ENCODE measurements at regions not wholly inside any gene's neighbourhood (a gene's known extent, or its start where the extent isn't known, plus 50 kb on each side); places are given as distances from the start of the nearest gene placed in this dataset.
"Not testable (repeated sequence)": the region's sequence is repeated elsewhere in the genome, so short reads cannot be mapped to it uniquely, and the experiment has no call there.

- not testable (repeated sequence) for H3K27me3 Mint-ChIP-seq, ATAC-seq
Measured at GRCh38 chr15:34528055-34528754, 55.2 kb downstream of the GOLGA8B start.

DNA sequence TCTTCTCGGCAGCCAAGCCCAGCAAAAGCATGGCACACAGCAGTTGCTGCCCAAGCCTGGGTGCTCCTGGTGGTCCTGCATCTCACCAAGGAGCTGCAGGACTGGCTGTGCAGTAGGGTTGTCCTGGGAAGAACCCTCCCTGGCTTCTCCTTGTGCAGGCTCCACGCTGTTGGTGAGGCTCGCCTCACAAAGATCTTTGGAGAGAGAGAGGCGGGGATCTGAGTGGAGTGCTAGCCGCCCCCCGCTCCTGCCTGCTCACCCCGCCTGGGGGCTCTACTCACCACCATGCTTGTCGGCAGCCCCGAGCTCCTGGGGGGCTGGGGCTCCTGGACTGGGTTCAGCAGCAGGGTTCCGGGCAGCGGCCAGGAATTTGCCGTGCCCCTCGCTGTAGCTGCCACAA is 55.8 kb downstream of the GOLGA8B start:
- not testable (repeated sequence) for ATAC-seq; H3K4me1 Mint-ChIP-seq; DNase-seq; H3K9me3 Mint-ChIP-seq; H3K36me3 Mint-ChIP-seq (ENCODE audit: low read depth); H3K27me3 Mint-ChIP-seq; H3K27ac Mint-ChIP-seq; H3K4me3 Mint-ChIP-seq

More at GRCh38 chr15:34528055-34528754, 55.2 kb downstream of the GOLGA8B start:
- H3K9me3 Mint-ChIP-seq; H3K27ac Mint-ChIP-seq; DNase-seq; H3K36me3 Mint-ChIP-seq (ENCODE audit: low read depth); H3K4me1 Mint-ChIP-seq; H3K4me3 Mint-ChIP-seq: not testable (repeated sequence)

- H3K4me1 Mint-ChIP-seq; H3K4me3 Mint-ChIP-seq; ATAC-seq; H3K9me3 Mint-ChIP-seq; H3K36me3 Mint-ChIP-seq (ENCODE audit: low read depth); DNase-seq; H3K27ac Mint-ChIP-seq: not testable (repeated sequence)
- peaks cover 11% of the 10 kb centered on the region for H3K27me3 Mint-ChIP-seq
Measured at GRCh38 chr15:34523849-34524248, 59.6 kb downstream of the GOLGA8B start.

DNA sequence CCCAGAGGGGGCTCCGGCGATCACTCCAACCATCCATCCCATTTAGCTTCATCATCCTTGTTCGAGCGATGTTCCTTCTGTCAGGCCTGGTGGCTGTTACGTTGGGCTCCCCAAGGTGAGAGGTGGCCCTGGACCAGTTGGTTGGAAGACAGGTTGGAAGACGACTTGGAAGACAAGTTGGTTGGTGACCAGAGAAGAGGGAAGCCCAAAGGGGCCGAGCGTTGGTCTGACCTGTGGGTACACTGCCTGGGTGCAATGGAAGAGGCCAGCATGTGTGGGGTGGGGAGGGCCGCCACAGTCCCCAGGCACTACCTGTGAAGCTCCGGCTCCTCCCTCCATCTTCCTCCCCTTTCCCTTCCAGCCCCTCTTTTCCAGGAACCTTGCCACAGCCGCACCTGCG is 60.9 kb downstream of the GOLGA8B start:
- H3K9me3 Mint-ChIP-seq; ATAC-seq; H3K4me3 Mint-ChIP-seq; DNase-seq; H3K36me3 Mint-ChIP-seq (ENCODE audit: low read depth); H3K4me1 Mint-ChIP-seq; H3K27ac Mint-ChIP-seq: not testable (repeated sequence)
- peaks cover 11% of the 10 kb centered on the region for H3K27me3 Mint-ChIP-seq

DNA sequence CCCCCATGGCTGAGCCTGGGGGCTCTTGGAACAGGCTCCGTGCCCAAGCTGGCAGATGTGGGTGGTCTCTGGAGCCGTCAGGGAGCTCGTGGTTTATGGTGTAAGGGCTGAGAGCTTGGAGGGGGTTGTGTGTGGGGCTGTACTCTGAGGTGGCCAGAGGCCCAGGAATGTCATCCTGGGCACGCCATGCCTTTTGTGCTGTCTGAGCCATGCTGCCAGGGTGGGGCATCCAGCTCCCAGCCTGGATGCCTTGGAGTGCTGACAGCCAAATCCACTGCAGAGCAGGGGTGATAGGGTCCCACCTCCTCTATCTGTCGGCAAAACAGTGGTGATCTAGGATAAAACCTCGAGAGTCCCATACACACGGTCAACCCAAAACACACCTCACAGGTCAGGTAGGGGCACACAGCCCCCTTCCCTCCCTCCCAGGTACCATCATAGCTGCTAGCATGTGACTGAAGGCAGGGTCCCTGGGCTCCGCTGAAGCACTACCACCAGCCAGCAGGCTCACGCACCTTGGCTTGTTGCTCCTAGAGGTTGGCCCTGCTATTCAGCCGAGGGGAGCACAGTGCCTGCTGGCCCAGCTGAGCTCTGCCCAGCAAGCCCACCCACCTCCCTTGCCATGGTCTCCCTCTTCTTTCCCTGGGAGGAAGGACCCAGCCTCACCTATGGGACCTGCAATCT is 61.5 kb downstream of the GOLGA8B start:
- not testable (repeated sequence) for ATAC-seq; H3K4me3 Mint-ChIP-seq; H3K27ac Mint-ChIP-seq; DNase-seq; H3K36me3 Mint-ChIP-seq (ENCODE audit: low read depth); H3K4me1 Mint-ChIP-seq; H3K9me3 Mint-ChIP-seq
- peaks cover 12% of the 10 kb centered on the region for H3K27me3 Mint-ChIP-seq

- no peak for DNase-seq
- Mint-ChIP-seq H3K9me3 (no peaks in the 10 kb centered on the region), H3K27me3 (peaks cover 24% of the 10 kb centered on the region), H3K4me1 (peaks cover 2% of the 10 kb centered on the region), H3K4me3 (no peak overlapping the region), H3K36me3 (ENCODE audit: low read depth) (no peaks in the 10 kb centered on the region), H3K27ac (no peak overlapping the region)
- no peak for ATAC-seq
Measured at GRCh38 chr15:34520566-34520965, 62.9 kb downstream of the GOLGA8B start.

DNA sequence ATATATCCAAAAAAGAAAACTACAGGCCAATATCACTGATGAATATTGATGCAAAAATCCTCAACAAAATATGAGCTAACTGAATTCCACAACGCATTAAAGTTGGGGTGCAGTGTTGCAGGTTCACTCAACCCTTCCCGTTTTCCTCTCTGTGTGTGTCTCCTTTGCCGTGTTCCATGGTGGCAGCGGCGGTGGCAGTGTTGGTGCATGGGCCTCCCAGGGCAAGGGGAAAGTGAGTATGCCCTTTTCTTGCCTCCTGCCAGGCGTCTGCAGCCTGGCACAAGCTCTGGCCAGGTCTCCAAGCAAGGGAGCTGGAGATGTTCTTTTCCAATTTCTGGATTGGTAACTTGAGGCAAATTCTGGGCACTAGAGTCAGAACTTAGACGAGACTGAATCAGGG is 63.4 kb downstream of the GOLGA8B start:
- DNase-seq; H3K4me1 Mint-ChIP-seq; H3K4me3 Mint-ChIP-seq; H3K36me3 Mint-ChIP-seq (ENCODE audit: low read depth); H3K27ac Mint-ChIP-seq; ATAC-seq; H3K9me3 Mint-ChIP-seq: not testable (repeated sequence)
- H3K27me3 Mint-ChIP-seq, result peaks cover 25% of the 10 kb centered on the region

DNA sequence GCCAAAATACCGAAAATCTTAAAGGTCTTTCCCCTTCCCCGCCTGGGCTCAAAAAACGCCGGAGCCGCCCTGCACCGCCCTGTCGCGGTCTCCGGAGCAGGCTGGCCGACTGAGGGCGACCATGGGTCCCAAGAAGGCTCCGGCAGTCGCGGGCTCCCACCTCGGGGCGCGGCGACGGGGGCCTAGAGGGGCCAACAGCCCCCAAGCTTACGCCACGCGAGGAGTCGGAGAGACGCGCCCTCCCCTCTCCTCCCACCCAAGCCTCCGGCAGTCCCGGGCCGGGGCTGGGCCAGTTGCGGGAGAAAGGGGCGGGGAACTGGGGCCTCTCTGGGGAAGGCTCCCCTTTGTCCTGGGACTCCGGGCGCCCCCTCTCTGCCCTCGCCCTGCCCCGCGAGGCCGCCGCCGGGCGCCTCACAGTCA is 69.2 kb downstream of the GOLGA8B start:
- no peaks in the 10 kb centered on the region for H3K9me3 Mint-ChIP-seq
- ATAC-seq, result peak; percentile 62
- peaks cover 23% of the 10 kb centered on the region for H3K4me1 Mint-ChIP-seq
- no peaks in the 10 kb centered on the region for H3K36me3 Mint-ChIP-seq (ENCODE audit: low read depth)
- no peak overlapping the region for H3K27ac Mint-ChIP-seq
- DNase-seq, result peak; percentile 54
- H3K27me3 Mint-ChIP-seq, result peaks cover 55% of the 10 kb centered on the region
- H3K4me3 Mint-ChIP-seq, result peak overlapping the region; percentile 79

- Mint-ChIP-seq H3K4me1 (peaks cover 23% of the 10 kb centered on the region), H3K9me3 (no peaks in the 10 kb centered on the region), H3K27me3 (peaks cover 61% of the 10 kb centered on the region), H3K27ac (no peak overlapping the region), H3K4me3 (peak overlapping the region; percentile 79), H3K36me3 (ENCODE audit: low read depth) (no peaks in the 10 kb centered on the region)
- DNase-seq, result no peak
- no peak for ATAC-seq
Measured at GRCh38 chr15:34512628-34513027, 70.8 kb downstream of the GOLGA8B start.

DNA sequence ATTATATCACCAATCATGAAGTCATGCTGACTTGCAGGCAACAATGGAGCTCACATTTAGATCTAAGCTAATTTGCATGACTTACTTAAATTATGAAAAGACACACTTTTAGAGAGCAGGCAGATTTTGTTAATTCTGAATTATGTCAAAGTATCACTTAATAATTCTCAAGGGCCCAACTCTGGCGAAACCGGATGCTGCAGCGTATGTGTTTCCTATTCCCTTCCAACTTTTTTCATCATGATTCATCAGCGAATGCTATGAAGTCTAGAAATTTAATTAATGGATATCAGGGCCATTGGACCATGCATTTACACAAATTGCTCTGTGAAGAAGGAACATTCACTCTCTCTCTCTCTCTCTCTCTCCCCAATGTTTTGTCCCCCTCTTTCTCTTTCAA is 63.5 kb upstream of the GOLGA8A start:
- H3K9me3 Mint-ChIP-seq, result no peaks in the 10 kb centered on the region

DNA sequence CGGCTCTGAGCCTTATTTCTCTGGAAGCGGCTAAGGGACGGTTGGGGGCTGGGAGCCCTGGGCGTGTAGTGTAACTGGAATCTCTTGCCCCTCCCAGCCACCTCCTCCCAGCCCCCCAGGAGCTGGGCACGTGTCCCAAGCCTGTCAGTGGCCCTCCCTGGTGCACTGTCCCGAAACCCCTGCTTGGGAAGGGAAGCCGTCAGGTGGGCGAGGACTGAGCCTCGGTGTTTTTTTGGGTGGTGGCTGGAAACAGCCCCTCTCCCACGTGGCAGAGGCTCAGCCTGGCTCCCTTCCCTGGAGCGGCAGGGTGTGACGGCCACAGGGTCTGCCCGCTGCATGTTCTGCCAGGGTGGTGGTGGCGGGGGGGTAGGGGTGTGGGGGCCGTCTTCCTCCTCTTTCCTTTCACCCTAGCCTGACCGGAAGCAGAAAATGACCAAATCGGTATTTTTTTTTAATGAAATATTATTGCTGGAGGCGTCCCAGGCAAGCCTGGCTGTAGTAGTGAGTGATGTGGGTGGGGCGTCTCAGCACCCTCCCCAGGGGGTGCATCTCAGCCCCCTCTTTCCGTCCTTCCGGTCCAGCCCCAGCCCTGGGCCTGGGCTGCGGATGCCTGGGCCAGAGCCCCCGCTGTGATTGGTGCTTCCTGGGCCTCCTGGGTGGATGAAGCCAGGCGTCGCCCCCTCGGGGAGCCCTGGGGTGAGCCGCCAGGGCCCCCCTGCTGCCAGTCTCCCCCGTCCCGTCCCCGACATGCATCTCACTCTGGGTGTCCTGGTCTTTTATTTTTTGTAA is 58.8 kb upstream of the GOLGA8A start:
- H3K36me3 Mint-ChIP-seq (ENCODE audit: low read depth), result peaks cover 4% of the 10 kb centered on the region
- peaks cover 6% of the 10 kb centered on the region for H3K4me1 Mint-ChIP-seq
- no peak for DNase-seq
- peaks cover 5% of the 10 kb centered on the region for H3K9me3 Mint-ChIP-seq
- H3K27ac Mint-ChIP-seq, result no peak overlapping the region
- ATAC-seq, result peak; percentile 20
- H3K4me3 Mint-ChIP-seq, result no peak overlapping the region
- H3K27me3 Mint-ChIP-seq, result peaks cover 67% of the 10 kb centered on the region

More for the DNA sequence above, 63.5 kb upstream of the GOLGA8A start:
- Mint-ChIP-seq H3K27ac (no peak overlapping the region), H3K36me3 (ENCODE audit: low read depth) (no peaks in the 10 kb centered on the region), H3K4me3 (no peak overlapping the region), H3K4me1 (no peaks in the 10 kb centered on the region), H3K27me3 (peaks cover 42% of the 10 kb centered on the region)
- no peak for ATAC-seq
- DNase-seq, result no peak

GRCh38 chr15:34495707-34496106 is 58.1 kb upstream of the GOLGA8A start:
- peaks cover 10% of the 10 kb centered on the region for H3K36me3 Mint-ChIP-seq (ENCODE audit: low read depth)
- H3K4me1 Mint-ChIP-seq, ATAC-seq, H3K27ac Mint-ChIP-seq, H3K4me3 Mint-ChIP-seq, DNase-seq: not testable (repeated sequence)
- peaks cover 11% of the 10 kb centered on the region for H3K9me3 Mint-ChIP-seq
- peaks cover 69% of the 10 kb centered on the region for H3K27me3 Mint-ChIP-seq

DNA sequence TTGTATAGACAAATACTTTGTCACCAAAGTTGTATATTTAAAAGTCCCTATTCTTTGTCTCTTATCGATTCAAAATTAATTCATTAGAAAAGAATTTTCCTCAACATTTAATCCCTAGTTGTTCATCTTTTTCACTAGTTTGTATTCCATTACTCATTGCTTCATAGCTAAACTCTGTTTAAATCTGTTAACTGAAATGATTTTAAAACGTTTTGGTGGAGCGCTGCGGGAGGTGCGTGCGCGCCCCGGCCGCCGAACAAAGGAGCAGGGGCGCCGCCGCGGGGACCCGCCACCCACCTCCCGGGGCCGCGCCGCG is 56.4 kb upstream of the GOLGA8A start:
- DNase-seq (no peak), ATAC-seq (no peak)
- Mint-ChIP-seq H3K9me3 (peaks cover 11% of the 10 kb centered on the region), H3K36me3 (ENCODE audit: low read depth) (peaks cover 12% of the 10 kb centered on the region), H3K4me3 (no peak overlapping the region), H3K4me1 (peaks cover 8% of the 10 kb centered on the region), H3K27me3 (peaks cover 71% of the 10 kb centered on the region), H3K27ac (no peak overlapping the region)

DNA sequence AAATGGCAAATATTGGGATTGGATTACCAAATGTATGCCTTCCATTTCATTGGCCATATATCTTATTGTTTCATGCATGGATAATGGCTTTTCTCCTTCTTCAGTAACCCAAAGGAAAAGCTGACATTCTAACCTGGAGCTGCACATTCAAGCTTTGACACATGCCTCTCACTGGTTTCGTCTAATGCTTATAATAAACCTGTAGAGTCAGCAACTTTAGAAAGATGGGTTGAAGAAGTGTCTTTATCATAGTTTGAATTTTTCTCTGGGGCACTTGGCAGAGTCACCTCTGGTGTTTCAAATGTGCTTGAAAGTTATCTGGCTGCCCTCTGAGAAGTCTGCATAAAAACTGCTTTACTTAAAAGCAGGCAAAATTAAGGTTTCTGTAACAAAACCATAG is 55.4 kb upstream of the GOLGA8A start:
- peaks cover 8% of the 10 kb centered on the region for H3K4me1 Mint-ChIP-seq
- no peak overlapping the region for H3K27ac Mint-ChIP-seq
- no peak overlapping the region for H3K4me3 Mint-ChIP-seq
- ATAC-seq (no peak), DNase-seq (no peak)
- peaks cover 78% of the 10 kb centered on the region for H3K27me3 Mint-ChIP-seq
- H3K9me3 Mint-ChIP-seq, result peaks cover 15% of the 10 kb centered on the region
- H3K36me3 Mint-ChIP-seq (ENCODE audit: low read depth), result peaks cover 12% of the 10 kb centered on the region

DNA sequence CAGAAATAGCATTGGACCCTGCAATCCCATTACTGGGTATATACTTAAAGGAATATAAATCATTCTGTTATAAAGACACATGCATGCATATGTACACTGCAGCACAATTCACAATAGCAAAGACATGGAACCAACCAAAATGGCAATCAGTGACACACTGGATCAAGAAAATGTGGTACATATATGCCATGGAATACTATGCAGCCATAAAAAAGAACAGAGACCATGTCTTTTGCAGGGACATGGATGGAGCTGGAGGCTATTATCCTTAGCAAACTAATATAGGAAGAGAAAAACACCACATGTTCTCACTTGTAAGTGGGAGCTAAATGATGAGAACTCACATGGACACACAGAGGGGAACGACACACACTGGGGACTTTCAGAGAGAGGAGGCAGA is 53.9 kb upstream of the GOLGA8A start:
- not testable (repeated sequence) for H3K27ac Mint-ChIP-seq, ATAC-seq
- peaks cover 76% of the 10 kb centered on the region for H3K27me3 Mint-ChIP-seq

More for the DNA sequence above, 53.9 kb upstream of the GOLGA8A start:
- H3K4me1 Mint-ChIP-seq, H3K4me3 Mint-ChIP-seq, DNase-seq: not testable (repeated sequence)
- peaks cover 12% of the 10 kb centered on the region for H3K36me3 Mint-ChIP-seq (ENCODE audit: low read depth)
- H3K9me3 Mint-ChIP-seq, result peaks cover 15% of the 10 kb centered on the region

Data from activated naive CD8-positive, alpha-beta T cell treated with anti-CD3 and anti-CD28 coated beads, Interleukin-2, amount 50 U/mL, for 24 hours (primary cell).